NCI-H2029 (cell line): ENCODE measurements at regions not wholly inside any gene's neighbourhood (a gene's known extent, or its start where the extent isn't known, plus 50 kb on each side); places are given as distances from the start of the nearest gene placed in this dataset.
"Not testable (repeated sequence)": the region's sequence is repeated elsewhere in the genome, so short reads cannot be mapped to it uniquely, and the experiment has no call there.

Experiments used
- DNase-seq: peaks from one replicate; lab custom pipeline; 2025; lab: John Stamatoyannopoulos, UW

DNA sequence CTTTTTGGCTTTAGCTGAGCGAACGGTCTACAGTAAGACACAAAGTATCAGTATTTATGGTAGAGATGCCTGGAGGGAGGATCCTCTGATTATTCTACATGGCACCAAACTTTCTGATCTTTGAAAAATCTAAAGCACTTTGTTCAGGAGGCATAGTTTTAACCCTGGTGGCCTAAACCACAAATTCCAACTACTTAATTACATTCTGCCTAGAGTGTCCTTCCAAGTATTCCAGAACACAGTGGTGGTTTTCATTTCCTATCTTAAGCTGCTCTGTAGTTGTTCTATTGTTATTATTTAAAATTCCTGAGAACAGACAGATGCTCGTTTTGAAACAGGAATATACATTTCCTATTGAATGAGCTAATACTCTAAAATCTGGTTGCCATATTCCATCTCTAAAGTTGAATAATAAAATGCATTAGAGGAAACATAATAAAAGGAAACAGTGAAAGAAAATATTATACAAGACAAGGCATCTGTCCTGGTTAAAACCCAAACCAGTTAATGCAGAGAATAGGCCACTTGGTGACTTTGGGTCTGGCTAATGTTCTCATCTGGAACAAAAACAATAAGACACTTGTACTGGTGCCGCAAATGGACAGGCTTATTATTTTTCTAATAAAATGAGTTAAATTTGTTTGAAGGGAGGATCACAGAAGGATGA, 657.4 kb downstream of the SPRY1 start:
- no peak for DNase-seq

DNA sequence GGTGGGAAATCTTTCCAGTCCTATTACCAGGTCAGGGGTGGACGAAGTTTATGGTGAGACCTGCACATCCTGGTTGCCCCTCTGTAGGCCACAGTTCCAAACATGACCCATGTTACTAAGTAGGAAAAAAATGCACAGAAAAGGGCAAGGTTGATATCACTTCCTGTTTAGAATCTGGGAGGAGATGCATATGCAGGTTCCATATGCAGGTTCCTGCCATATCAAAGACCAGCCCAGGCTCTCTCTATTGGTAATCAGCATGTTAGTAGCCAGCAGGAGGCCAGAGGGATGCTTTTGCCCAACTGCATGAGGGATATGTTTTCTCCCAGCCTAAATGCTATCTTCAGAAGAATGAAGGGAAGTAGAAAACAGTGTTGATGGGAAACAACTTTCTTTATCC, 657.2 kb downstream of the ANKRD50 start:
- no peak for DNase-seq

DNA sequence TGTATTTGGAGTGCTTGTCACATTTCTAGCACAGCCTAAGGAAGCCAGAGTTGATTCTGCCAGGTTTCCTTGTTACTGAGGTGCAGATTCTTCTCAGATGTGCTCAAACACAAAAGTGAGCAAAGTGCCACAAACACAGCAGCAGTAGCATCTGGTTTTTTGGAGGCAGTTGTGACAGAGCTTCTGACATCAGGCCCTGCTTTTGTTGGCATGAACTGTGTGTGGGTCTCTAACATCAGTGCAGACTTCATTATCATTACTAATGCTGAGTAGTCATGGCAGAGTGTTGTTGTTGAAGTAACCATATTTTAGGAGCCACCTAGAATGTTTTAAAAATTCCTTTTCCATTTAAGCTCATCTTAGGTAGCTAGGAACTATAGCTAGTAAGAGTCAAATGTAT, 656.6 kb downstream of the ANKRD50 start:
- DNase-seq = no peak

DNA sequence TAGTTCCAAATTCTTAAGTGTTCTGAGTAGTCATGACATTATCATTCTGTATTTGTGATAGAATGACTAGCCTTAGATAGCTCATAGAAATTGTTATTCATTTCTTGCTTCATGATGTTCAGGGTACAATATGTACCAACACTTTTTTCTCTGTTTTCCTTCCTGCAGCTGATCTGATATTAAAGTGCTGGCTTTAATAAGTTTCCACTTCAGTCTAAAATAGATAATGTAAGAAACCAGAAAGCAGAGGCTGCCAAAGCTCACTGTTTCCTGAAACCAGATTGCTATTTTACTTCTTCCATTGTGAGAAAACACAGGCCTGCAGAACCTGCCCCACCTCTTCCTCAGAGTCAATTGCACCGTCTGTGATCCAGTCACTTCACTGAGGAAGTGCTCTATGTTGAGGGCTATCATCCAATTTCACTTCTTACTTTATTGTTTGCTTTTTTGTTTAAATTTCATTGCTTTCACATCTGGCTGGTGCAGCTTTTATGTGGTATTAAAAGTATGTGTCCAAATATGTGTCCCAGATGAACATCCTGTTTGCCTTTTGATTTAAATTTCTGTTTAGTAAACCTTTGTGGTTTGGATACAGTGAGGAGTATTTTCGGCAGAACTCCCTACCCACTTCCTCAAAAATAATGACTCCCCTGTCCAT, 652.1 kb downstream of the ANKRD50 start:
- DNase-seq = peak; percentile 1

DNA sequence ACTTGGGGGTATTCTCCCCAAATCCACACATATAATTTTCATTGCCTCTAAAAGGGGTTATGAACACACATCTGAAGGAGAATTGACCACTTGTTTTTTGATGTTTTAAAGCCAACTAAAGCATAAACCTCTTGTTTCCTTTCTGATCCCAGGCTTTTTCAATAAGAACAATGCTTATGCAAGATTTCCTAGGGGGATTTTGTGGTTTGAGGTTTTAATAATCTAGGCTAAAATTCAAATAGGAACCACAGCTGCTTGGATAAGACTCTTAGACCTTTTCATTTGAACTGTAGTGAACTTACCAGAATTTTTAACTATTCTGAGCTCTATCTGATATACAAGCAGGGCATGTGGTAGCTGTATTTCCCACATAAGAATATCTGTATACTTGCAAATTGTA, 651.1 kb downstream of the ANKRD50 start:
- no peak for DNase-seq

DNA sequence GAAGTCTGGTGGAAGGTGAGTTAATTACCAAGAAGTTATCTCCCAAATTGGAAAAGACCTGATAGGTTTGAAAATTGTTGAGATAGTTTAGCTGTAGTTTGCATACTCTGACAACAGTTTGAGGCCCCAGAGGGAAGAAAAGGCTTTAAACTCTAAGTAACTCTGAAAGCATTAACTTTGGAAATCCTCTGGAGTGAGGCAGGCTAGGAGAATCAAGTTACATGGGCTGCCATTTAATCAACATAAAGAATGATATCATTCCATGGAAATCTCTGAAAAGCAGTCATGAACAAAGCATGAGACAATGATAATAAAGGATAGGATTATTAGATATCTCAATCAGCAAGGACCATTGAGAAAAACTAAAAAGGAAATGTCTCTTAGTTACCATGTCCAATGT, 647.1 kb downstream of the ANKRD50 start:
- DNase-seq = no peak

DNA sequence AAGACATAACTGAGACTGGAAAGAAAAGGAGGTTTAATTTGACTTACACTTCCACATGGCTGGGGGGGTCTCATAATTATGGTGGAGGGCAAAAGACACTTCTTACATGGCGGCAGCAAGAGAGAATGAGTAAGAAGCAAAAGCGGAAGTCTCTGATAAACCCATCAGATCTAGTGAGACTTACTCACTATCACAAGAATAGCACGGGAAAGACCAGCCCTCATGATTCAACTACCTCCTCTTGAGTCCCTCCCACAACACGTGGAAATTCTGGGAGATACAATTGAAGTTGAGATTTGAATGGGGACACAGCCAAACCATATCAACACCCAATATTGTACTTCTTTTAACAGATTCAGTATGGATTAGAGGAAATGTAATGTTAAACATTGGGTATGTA, 646.6 kb downstream of the ANKRD50 start:
- no peak for DNase-seq

DNA sequence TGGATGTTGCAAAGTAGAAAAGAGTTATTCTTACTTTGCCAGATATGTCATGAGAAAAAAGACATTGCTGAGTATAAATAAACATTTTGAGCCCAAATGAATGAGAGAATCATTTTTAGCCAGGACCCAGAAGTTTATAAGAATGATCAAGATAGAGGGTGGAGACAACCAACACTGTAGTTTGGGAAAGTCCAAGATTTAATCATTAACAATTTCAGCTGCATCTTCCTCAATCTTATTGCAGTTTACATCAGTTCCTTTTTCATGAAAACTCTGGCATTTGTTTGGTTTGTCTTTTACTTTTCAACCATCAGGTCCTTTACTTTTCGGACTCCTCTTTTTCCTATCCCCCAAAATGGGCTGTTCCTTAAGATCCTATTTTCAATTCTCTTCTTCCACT, 645.9 kb downstream of the ANKRD50 start:
- no peak for DNase-seq

DNA sequence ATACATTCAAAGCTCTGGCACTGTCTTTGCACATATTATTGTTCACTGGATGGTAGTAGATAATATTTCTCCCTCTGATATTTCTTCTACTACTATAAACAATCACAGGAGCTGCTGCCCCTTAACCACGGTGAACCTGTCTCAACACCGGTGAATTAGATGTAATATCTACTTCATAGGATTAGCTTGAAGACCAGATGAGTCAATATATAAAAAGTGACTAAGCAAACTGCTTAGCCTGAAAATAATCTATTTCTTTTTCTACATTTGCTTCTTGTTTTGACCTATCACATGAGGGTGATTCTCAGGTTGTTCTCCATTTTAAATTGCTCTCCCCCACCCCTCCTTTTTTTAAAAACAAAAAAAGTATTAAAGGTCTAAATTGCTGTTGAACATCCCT, 645.5 kb downstream of the ANKRD50 start:
- no peak for DNase-seq

DNA sequence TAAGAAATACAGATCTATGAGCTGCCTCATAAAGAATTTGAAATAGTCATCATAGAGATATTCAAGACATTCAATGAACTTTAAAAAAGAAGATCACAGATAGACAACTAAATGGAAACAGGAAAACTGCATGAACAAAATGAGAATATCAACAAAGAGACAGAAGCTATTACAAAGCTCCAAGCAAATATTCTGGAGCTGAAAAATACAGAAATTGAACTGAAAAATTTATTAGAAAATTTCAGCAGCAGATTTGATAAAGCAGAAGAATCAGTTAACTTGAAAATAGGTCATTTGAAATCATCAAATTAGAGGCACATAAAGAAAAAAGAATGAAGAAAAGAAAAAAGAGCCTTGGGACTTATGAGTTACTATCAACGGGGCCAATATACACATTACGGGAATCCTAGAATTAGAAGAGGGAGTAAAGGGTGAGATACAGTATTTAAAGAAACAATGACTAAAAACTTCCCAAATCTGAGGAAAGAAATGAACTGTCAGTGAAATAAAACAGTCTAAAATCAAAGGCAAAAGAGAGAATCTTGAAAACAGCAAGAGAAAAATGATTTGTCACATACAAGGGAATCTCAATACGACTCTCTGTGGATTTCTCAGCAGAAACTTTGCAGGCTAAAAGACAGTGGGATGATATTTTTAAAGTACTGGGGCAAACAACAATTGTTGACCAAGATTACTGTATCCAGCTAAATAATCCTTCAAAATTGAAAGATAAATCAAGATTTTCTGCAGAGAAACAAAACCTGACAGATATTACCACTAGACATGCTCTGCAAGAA, 641.6 kb downstream of the ANKRD50 start:
- DNase-seq = no peak

DNA sequence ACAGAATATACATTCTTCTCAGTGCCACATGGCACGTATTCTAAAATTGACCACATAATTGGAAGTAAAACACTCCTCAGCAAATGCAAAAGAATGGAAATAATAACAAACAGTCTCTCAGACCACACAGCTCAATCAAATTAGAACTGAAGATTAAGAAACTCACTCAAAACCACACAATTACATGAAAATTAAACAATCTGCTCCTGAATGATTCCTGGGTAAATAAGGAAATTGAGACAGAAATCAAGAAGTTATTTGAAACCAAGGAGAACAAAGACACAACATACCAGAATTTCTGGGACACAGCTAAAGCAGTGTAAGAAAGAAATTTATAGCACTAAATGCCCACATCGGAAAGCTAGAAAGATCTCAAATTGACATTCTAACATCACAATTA, 637.3 kb downstream of the ANKRD50 start:
- DNase-seq = not testable (repeated sequence)

DNA sequence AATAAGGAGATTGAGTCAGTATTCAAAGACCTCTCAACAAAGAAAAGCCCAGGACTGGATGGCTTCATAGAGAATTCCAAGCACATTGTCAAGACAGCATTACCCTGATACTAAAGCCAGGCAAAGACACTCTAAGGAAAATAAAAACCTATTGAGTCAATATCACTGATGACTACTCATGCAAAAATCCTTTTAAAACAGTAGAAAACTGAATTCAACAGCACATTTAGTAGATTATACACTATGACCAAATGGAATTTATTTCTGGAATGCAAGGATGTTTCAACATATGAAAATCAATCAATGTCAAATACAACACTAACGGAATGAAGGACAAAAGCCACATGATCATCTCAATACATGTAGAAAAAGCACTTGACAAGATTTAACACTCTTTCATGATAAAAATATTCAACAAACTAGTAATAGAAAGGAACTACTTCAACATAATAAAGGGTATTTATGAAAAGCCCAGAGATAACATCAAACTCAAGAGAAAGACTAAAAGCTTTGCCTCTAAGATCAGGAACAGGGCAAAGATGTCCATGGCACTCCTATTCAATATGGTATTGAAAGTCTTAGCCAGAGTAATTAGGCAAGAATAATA, 633.3 kb downstream of the ANKRD50 start:
- DNase-seq = no peak

DNA sequence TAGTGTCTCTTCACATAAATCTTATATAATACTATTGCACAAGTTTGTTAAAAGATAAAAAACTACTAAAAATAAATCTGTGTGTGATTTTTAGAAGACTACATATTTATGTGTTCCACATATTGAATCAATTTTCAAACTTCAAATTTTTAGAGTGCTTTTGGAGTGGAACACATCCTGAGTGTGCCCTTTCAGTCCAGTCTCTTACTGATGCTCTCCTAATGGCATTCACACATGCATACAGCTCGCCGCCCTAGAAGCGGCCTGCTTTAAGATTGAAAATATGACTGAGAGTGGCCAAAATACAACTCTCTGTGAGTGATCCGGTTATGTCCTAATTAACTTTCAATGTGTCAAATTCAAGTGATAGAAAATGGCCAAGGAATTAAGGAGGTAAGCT, 628.8 kb downstream of the ANKRD50 start:
- DNase-seq = no peak

DNA sequence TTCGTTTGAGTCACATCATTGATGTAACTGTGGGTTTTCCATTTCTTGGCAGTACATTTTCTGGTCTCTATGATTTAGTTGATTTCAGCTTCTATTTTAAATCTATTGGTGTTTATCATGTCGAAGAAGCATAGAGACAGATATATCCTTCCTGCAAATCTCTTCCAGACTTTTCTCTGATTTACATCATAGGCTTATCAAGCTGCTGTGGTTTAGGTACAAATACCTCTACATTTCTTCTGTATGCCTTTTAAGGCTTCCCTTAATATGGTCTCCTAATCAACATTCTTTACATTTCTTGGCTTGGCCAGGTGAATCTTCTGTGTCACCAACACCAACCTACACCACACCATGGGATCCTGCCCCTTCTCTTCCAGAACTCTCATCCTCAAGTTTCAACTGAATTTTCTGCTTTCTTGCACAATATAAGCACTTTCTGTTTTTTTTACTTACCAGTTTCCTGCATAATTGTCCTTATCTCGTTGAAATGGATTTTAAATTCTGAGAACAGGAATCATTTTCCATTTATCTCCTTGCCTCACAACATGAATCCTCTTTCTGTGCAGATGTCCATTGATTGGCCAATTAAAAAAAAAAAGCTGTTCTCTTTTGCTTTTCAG, 626.9 kb downstream of the ANKRD50 start:
- DNase-seq = no peak

DNA sequence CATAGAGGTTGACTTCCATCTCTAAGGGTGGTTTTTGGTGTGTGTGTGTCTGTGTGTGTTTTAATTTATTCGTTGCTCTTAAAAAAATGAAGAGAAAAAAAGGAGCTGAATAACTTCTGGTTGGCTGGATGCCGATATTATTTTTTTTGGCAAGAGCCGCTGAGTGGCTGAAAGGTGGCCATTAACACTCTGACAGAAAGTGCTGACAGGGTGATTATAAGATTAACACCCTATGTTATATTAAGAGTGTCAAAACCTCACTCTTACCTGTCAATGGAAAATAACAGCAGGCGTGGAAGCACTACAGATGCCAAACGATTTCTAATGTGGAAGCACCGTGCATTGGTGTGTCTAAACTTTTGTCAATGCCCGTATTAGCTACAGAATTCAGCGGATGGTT, 622.5 kb downstream of the ANKRD50 start:
- no peak for DNase-seq

DNA sequence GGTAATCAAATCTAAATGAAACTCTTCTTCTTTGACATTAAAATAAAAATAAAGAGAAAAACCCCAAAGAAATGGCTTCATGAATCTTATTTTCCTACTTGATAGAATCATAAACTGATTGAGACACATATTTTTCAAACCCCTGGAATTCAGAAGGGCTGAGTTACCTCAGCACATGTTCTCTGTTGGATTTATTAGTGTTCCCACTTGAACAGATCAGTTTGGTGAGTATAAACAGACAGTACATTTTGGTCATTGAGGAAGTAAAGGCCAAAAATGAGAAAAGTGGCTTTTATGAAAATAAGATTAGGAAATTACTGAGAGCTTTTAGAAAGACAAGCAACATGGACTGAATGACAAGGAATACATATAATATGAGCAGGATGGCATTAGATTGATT, 620.4 kb downstream of the ANKRD50 start:
- no peak for DNase-seq

DNA sequence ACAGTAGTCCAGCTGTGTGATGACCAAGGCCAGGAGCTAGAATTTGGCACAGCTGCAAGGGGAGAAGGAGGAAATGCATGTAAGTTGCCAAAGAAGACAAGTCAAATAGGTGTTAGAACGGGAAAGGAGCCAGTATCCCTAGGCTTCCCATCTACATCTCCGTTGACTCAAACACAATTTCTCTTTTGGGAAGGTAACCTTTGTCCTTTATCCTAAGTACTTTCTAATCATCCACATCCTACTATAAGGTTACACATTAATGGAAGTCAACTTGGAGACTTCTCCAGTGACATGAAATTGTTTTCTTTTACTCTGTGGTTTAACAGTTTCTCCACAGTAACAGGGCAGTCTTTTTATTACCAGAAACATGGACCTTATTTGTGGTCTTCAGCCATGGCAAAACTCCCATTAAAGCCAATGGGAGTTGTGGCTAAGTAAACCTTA, 620.0 kb downstream of the ANKRD50 start:
- no peak for DNase-seq

DNA sequence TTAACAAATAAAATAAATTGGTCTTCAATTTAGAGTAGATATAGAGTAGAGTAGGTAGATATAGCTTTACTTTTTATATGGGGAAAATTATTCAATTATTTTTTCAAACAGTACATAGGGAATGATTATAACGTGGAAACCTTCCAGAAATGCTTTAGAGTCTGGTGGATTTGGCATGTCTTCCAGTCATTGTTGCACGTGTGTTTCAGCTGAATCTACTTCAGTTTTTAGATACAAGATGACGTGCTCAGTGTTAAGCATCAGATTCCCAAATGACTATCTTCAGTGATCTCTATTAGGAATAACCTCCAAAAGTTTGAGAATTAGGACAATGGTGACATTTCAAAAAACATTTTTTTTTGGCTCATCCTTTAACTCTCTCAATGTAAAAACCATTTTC, 616.9 kb downstream of the ANKRD50 start:
- DNase-seq = no peak

DNA sequence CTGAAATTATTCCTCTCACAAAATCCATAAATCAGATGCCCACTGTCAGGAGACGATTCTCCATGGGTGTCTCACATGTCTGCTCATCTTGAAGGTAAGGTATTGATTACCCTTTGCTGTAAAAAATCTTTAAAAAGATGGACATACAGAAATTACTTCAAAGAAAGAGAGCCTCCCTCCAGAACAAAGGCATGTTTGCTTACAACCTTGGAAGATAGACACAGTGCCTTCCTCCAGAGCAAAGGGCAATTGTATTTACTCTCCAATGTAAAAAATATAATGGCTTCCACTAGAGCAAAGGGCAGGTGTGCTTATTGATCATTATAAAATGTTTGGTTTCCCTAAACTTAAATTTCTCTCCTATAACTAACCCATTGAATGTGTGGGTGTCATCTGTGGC, 616.2 kb downstream of the ANKRD50 start:
- DNase-seq = no peak

DNA sequence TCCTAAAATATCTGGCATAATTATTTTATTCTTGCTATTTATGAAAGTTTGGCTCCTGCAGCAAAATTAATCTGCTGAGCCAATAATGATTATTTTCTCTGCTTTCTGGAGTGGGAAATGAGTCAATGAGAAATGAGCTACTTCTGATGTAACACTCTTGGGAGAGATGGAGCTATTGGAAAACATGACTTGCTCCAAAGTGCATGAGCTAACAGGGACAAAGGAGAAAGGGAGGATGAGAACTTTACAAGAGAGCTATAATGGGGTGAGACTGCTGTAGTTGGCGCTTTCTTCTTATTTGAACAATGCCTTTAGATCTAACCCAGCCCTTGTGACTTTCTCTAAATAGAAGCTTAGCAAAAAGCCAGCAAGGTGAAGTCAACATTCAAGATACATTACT, 615.1 kb downstream of the ANKRD50 start:
- no peak for DNase-seq

DNA sequence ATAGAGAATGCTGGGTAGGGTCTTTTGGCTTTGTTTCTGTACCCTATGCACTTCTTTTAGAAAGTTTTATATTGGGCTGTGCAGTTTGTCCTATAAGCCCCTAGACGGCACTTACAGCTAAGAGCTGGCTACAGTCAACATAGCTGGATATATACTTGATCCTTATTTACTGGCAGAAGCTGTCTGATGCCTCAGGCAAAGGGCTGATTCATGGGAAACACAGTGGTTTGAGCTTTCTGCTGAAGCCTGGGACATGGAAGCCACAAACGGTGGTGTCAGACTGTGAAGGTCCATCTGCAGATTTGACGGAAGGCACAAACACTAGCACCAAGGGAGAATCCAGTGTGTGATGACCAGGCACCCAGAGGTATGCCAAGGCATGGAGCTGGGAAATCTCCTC, 608.4 kb downstream of the ANKRD50 start:
- DNase-seq = no peak

DNA sequence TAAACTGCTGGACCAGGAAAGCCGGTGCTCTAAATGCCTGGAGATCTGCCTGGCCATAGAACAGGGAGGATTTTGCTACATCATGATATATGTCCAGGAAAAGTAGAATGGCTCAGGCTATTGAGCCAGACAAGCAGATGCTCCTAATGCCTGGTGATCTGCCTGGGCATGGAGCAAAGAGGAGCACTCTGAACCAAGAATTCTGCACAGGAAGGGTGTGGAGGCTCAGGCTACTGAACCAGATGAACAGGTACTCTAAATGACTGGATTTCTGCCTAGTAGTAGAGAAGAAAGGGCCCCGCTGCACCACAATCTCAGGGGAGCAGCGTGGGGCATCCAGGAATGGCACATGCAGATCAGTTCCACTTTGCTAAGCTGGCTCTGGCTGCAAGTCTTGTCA, 607.9 kb downstream of the ANKRD50 start:
- DNase-seq = no peak
